CD4-positive, alpha-beta T cell (primary cell): ENCODE measurements at regions not wholly inside any gene's neighbourhood (a gene's known extent, or its start where the extent isn't known, plus 50 kb on each side); places are given as distances from the start of the nearest gene placed in this dataset.

Experiments
- ATAC-seq: fragments of 200-7000 bp; cut with Tn5 transposase; one replicate; pipeline ENCODE4 v1.10.0; 2022; ENCODE audit warnings: mild to moderate bottlenecking; ENCODE audit not compliant: poor library complexity
- CTCF ChIA-PET: fragments of 350-600 bp; sonication (Branson Sonifier 250); formaldehyde crosslinking; loops from one replicate; lab custom pipeline; 2021; ENCODE audit warnings: antibody characterized with exemption, inconsistent platforms; lab: Charles Lee
- POLR2A ChIA-PET: fragments of 350-600 bp; sonication (Branson Sonifier 250); formaldehyde crosslinking; loops from one replicate; lab custom pipeline; 2021; ENCODE audit warnings: antibody characterized with exemption, inconsistent platforms; lab: Charles Lee
- DNase-seq, 14 experiments: peaks; one replicate each; pipeline ENCODE4 v3.0.0-alpha.2; 2013 to 2020; ENCODE audit warnings: mixed read lengths in 2 of 14
- H3K27ac ChIP-seq, 2 donors: one replicate each; pipeline versions ENCODE4 v1.5.1 to v1.7.0; 2013; ENCODE audit warnings: low read length in 2 of 2, low read depth in 1 of 2, mild to moderate bottlenecking in 1 of 2
- H3K27me3 ChIP-seq, 2 experiments: 1 replicate in 1 of 2; 2 replicates in 1 of 2; pipeline versions ENCODE4 v1.6.1 to v1.7.0; 2013; ENCODE audit warnings: low read length in 2 of 2, control low read depth in 1 of 2, mild to moderate bottlenecking in 1 of 2, moderate library complexity in 1 of 2; ENCODE audit not compliant: insufficient read depth in 2 of 2, control insufficient read depth in 1 of 2
- H3K36me3 ChIP-seq: one replicate; pipeline ENCODE4 v1.6.1; 2013; ENCODE audit warnings: low read length, control low read depth; ENCODE audit not compliant: insufficient read depth
- H3K4me1 ChIP-seq: one replicate; pipeline ENCODE4 v1.6.1; 2013; ENCODE audit warnings: low read length, control low read depth; ENCODE audit not compliant: insufficient read depth
- H3K4me3 ChIP-seq: one replicate; pipeline ENCODE4 v1.5.1; 2013; ENCODE audit warnings: mild to moderate bottlenecking, low read length, moderate library complexity
- H3K9me3 ChIP-seq, 2 experiments: 1 replicate in 1 of 2; 2 replicates in 1 of 2; pipeline versions ENCODE4 v1.6.1 to v1.7.0; 2013; ENCODE audit warnings: low read length in 2 of 2, mild to moderate bottlenecking in 2 of 2, control low read depth in 1 of 2, moderate library complexity in 1 of 2; ENCODE audit not compliant: control insufficient read depth in 1 of 2, insufficient read depth in 1 of 2
- H3K27ac Mint-ChIP-seq: one replicate; pipeline ENCODE4 v1.8.0; 2020; ENCODE audit warnings: mixed read lengths
- H3K27me3 Mint-ChIP-seq: one replicate; pipeline ENCODE4 v1.8.0; 2021; ENCODE audit warnings: mixed read lengths
- H3K36me3 Mint-ChIP-seq: one replicate; pipeline ENCODE4 v1.8.0; 2021; ENCODE audit warnings: low read depth, mixed read lengths
- H3K4me1 Mint-ChIP-seq: one replicate; pipeline ENCODE4 v1.8.0; 2021; ENCODE audit warnings: low read depth, mixed read lengths
- H3K4me3 Mint-ChIP-seq: one replicate; pipeline ENCODE4 v1.8.0; 2020; ENCODE audit warnings: mild to moderate bottlenecking, mixed read lengths
- H3K9me3 Mint-ChIP-seq: one replicate; pipeline ENCODE4 v1.8.0; 2020; ENCODE audit warnings: mixed read lengths
- intact Hi-C, 2 experiments: fragments of 100-400 bp; cut with DNase I in 1 of 2; cut with micrococcal nuclease in 1 of 2; formaldehyde crosslinking; loops; one replicate each; pipeline versions ENCODE4 v1.15.1 to v1.9.0; 2023 to 2025; cut with DNase I, micrococcal nuclease
- TF ChIP-seq, protein P1 (sequence below): fragments of 200-600 bp; IDR thresholded peaks from one replicate; pipeline ENCODE4 v1.8.0; 2022; ENCODE audit warnings: antibody characterized with exemption, mild to moderate bottlenecking

DNA sequence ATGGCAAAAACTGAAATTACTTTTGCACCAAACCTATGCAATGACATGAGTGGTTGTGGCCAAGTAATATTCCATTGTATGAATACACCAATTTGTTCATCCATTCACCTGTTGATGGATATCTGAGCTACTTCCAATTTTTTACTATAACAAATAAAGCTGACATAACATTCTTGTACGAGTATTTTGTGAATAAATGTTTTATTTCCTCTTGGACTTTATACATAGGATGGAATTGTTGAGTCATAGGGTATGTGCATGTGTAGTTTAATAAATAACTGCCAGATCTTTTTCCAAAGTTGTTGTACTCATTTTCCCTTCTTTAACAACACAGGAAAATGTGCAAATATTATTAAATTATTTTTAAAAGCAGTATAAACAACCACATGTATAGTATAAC is 146.1 kb upstream of the ZNF462 start:
- Histone ChIP-seq H3K27ac (no peak overlapping the region), H3K4me3 (no peak overlapping the region), H3K4me1 (no peaks in the 10 kb centered on the region), H3K9me3 (no peaks in the 10 kb centered on the region), H3K36me3 (no peaks in the 10 kb centered on the region), H3K27me3 (no peaks in the 10 kb centered on the region)
- Mint-ChIP-seq H3K9me3 (no peaks in the 10 kb centered on the region), H3K36me3 (no peaks in the 10 kb centered on the region), H3K27me3 (no peaks in the 10 kb centered on the region), H3K4me1 (no peaks in the 10 kb centered on the region), H3K4me3 (no peak overlapping the region), H3K27ac (no peak overlapping the region)
- TF ChIP-seq, protein P1, sequence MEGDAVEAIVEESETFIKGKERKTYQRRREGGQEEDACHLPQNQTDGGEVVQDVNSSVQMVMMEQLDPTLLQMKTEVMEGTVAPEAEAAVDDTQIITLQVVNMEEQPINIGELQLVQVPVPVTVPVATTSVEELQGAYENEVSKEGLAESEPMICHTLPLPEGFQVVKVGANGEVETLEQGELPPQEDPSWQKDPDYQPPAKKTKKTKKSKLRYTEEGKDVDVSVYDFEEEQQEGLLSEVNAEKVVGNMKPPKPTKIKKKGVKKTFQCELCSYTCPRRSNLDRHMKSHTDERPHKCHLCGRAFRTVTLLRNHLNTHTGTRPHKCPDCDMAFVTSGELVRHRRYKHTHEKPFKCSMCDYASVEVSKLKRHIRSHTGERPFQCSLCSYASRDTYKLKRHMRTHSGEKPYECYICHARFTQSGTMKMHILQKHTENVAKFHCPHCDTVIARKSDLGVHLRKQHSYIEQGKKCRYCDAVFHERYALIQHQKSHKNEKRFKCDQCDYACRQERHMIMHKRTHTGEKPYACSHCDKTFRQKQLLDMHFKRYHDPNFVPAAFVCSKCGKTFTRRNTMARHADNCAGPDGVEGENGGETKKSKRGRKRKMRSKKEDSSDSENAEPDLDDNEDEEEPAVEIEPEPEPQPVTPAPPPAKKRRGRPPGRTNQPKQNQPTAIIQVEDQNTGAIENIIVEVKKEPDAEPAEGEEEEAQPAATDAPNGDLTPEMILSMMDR: no peak
- no peak for DNase-seq
- POLR2A ChIA-PET: no interaction called here
- intact Hi-C loops: no loop called here
- CTCF ChIA-PET: no interaction called here
- no peak for ATAC-seq

DNA sequence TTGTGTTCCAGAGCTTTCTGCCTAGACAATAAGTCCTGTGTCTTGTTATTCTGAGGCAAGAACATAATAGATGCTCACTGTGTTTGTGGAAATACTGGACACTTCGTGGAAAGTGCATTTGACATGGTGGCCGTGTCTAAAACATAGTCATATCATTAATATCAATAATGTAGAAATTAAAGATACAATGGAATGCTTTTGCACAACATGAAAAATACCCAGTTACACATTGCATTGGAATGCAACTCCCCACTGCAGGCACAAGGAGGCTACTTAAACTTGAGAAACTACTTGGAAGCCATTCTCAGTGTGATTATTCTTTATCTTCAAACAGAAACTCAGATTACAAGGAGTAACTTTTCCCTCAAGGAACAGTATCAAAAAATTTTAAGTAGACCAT is 145.3 kb upstream of the ZNF462 start:
- Histone ChIP-seq H3K4me1 (no peaks in the 10 kb centered on the region), H3K27ac (no peak overlapping the region), H3K4me3 (no peak overlapping the region), H3K9me3 (no peaks in the 10 kb centered on the region), H3K36me3 (no peaks in the 10 kb centered on the region), H3K27me3 (no peaks in the 10 kb centered on the region)
- ChIA-PET POLR2A (no interaction called here), CTCF (no interaction called here)
- H3K4me1 Mint-ChIP-seq: no peaks in the 10 kb centered on the region
- no peaks in the 10 kb centered on the region for H3K36me3 Mint-ChIP-seq
- no peak overlapping the region for H3K4me3 Mint-ChIP-seq
- TF ChIP-seq, protein P1: no peak
- ATAC-seq: no peak
- intact Hi-C loops: no loop called here
- no peaks in the 10 kb centered on the region for H3K9me3 Mint-ChIP-seq
- DNase-seq: no peak
- H3K27ac Mint-ChIP-seq: no peak overlapping the region
- peaks cover 4% of the 10 kb centered on the region for H3K27me3 Mint-ChIP-seq

DNA sequence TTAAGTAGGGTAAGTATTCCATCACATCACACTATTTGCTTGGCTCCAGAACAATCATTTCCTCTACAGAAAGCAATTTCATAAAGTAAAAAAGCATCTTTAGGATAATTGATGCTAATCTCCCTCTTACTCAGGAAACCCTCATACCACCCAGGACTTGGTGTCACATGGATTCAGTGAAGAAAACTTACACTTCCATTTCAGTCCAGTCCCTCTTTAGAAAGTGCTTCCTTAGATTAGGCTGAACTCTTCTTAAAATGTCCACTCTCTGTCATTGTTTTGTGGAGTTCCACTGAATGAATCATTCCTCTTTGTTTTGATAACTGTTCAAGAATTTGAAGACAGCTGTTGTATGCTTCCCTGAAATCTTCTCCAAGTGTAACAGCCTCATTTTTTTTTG is 144.0 kb upstream of the ZNF462 start:
- DNase-seq: no peak
- Mint-ChIP-seq H3K9me3 (no peaks in the 10 kb centered on the region), H3K27me3 (peaks cover 4% of the 10 kb centered on the region), H3K27ac (no peak overlapping the region), H3K36me3 (no peaks in the 10 kb centered on the region), H3K4me3 (no peak overlapping the region), H3K4me1 (no peaks in the 10 kb centered on the region)
- Histone ChIP-seq H3K36me3 (no peaks in the 10 kb centered on the region), H3K4me1 (no peaks in the 10 kb centered on the region), H3K27ac (no peak overlapping the region), H3K4me3 (no peak overlapping the region), H3K9me3 (no peaks in the 10 kb centered on the region), H3K27me3 (no peaks in the 10 kb centered on the region)
- intact Hi-C loops: no loop called here
- no peak for ATAC-seq
- ChIA-PET CTCF (no interaction called here), POLR2A (no interaction called here)
- TF ChIP-seq, protein P1: no peak
